ENCODE measurements at regions not wholly inside any gene's neighbourhood (a gene's known extent, or its start where the extent isn't known, plus 50 kb on each side); places are given as distances from the start of the nearest gene placed in this dataset.

- DNase-seq, result no peak
These were observed 219.5 kb downstream of the PCDH7 start for GRCh38 chr4:30939684-30940083.

- DNase-seq, result no peak
These were observed 221.5 kb downstream of the PCDH7 start for GRCh38 chr4:30941641-30942040.

- DNase-seq, result no peak
These were observed 223.2 kb downstream of the PCDH7 start for GRCh38 chr4:30943356-30943755.

- no peak for DNase-seq
These were observed 225.4 kb downstream of the PCDH7 start for GRCh38 chr4:30945586-30945985.

GRCh38 chr4:30946288-30946687 lies 226.1 kb downstream of the PCDH7 start:
- DNase-seq, result no peak

GRCh38 chr4:30948653-30949052 lies 228.5 kb downstream of the PCDH7 start:
- DNase-seq, result no peak

- no peak for DNase-seq
These were observed 230.6 kb downstream of the PCDH7 start for GRCh38 chr4:30950737-30951136.

- no peak for DNase-seq
These were observed 232.5 kb downstream of the PCDH7 start for GRCh38 chr4:30952526-30953219.

GRCh38 chr4:30953799-30954198 lies 233.6 kb downstream of the PCDH7 start:
- DNase-seq, result no peak

- no peak for DNase-seq
These were observed 236.7 kb downstream of the PCDH7 start for GRCh38 chr4:30956916-30957315.

GRCh38 chr4:30957706-30958105 lies 237.5 kb downstream of the PCDH7 start:
- DNase-seq, result no peak

GRCh38 chr4:30959781-30960485 lies 239.8 kb downstream of the PCDH7 start:
- no peak for DNase-seq

GRCh38 chr4:30962939-30963338 lies 242.8 kb downstream of the PCDH7 start:
- DNase-seq, result no peak

- no peak for DNase-seq
These were observed 248.8 kb downstream of the PCDH7 start for GRCh38 chr4:30968926-30969325.

GRCh38 chr4:30972542-30972941 lies 252.4 kb downstream of the PCDH7 start:
- DNase-seq, result no peak

GRCh38 chr4:30973993-30974392 lies 253.8 kb downstream of the PCDH7 start:
- no peak for DNase-seq

- no peak for DNase-seq
These were observed 259.2 kb downstream of the PCDH7 start for GRCh38 chr4:30979402-30979801.

- DNase-seq, result no peak
These were observed 269.3 kb downstream of the PCDH7 start for GRCh38 chr4:30989508-30989907.

- no peak for DNase-seq
These were observed 276.7 kb downstream of the PCDH7 start for GRCh38 chr4:30996841-30997240.

- no peak for DNase-seq
These were observed 284.9 kb downstream of the PCDH7 start for GRCh38 chr4:31005037-31005436.

GRCh38 chr4:31007858-31008257 lies 287.7 kb downstream of the PCDH7 start:
- no peak for DNase-seq

- DNase-seq, result no peak
These were observed 289.8 kb downstream of the PCDH7 start for GRCh38 chr4:31009926-31010325.

- no peak for DNase-seq
These were observed 295.0 kb downstream of the PCDH7 start for GRCh38 chr4:31015123-31015522.

All from right kidney (tissue), 1 donor.